CD4-positive, alpha-beta T cell (primary cell): ENCODE measurements at regions not wholly inside any gene's neighbourhood (a gene's known extent, or its start where the extent isn't known, plus 50 kb on each side); places are given as distances from the start of the nearest gene placed in this dataset.

Experiments
- ATAC-seq: fragments of 200-7000 bp; cut with Tn5 transposase; one replicate; pipeline ENCODE4 v1.10.0; 2022; ENCODE audit warnings: mild to moderate bottlenecking; ENCODE audit not compliant: poor library complexity
- CTCF ChIA-PET: fragments of 350-600 bp; sonication (Branson Sonifier 250); formaldehyde crosslinking; loops from one replicate; lab custom pipeline; 2021; ENCODE audit warnings: antibody characterized with exemption, inconsistent platforms; lab: Charles Lee
- POLR2A ChIA-PET: fragments of 350-600 bp; sonication (Branson Sonifier 250); formaldehyde crosslinking; loops from one replicate; lab custom pipeline; 2021; ENCODE audit warnings: antibody characterized with exemption, inconsistent platforms; lab: Charles Lee
- DNase-seq, 14 experiments: peaks; one replicate each; pipeline ENCODE4 v3.0.0-alpha.2; 2013 to 2020; ENCODE audit warnings: mixed read lengths in 2 of 14
- H3K27ac ChIP-seq, 2 donors: one replicate each; pipeline versions ENCODE4 v1.5.1 to v1.7.0; 2013; ENCODE audit warnings: low read length in 2 of 2, low read depth in 1 of 2, mild to moderate bottlenecking in 1 of 2
- H3K27me3 ChIP-seq, 2 experiments: 1 replicate in 1 of 2; 2 replicates in 1 of 2; pipeline versions ENCODE4 v1.6.1 to v1.7.0; 2013; ENCODE audit warnings: low read length in 2 of 2, control low read depth in 1 of 2, mild to moderate bottlenecking in 1 of 2, moderate library complexity in 1 of 2; ENCODE audit not compliant: insufficient read depth in 2 of 2, control insufficient read depth in 1 of 2
- H3K36me3 ChIP-seq: one replicate; pipeline ENCODE4 v1.6.1; 2013; ENCODE audit warnings: low read length, control low read depth; ENCODE audit not compliant: insufficient read depth
- H3K4me1 ChIP-seq: one replicate; pipeline ENCODE4 v1.6.1; 2013; ENCODE audit warnings: low read length, control low read depth; ENCODE audit not compliant: insufficient read depth
- H3K4me3 ChIP-seq: one replicate; pipeline ENCODE4 v1.5.1; 2013; ENCODE audit warnings: mild to moderate bottlenecking, low read length, moderate library complexity
- H3K9me3 ChIP-seq, 2 experiments: 1 replicate in 1 of 2; 2 replicates in 1 of 2; pipeline versions ENCODE4 v1.6.1 to v1.7.0; 2013; ENCODE audit warnings: low read length in 2 of 2, mild to moderate bottlenecking in 2 of 2, control low read depth in 1 of 2, moderate library complexity in 1 of 2; ENCODE audit not compliant: control insufficient read depth in 1 of 2, insufficient read depth in 1 of 2
- H3K27ac Mint-ChIP-seq: one replicate; pipeline ENCODE4 v1.8.0; 2020; ENCODE audit warnings: mixed read lengths
- H3K27me3 Mint-ChIP-seq: one replicate; pipeline ENCODE4 v1.8.0; 2021; ENCODE audit warnings: mixed read lengths
- H3K36me3 Mint-ChIP-seq: one replicate; pipeline ENCODE4 v1.8.0; 2021; ENCODE audit warnings: low read depth, mixed read lengths
- H3K4me1 Mint-ChIP-seq: one replicate; pipeline ENCODE4 v1.8.0; 2021; ENCODE audit warnings: low read depth, mixed read lengths
- H3K4me3 Mint-ChIP-seq: one replicate; pipeline ENCODE4 v1.8.0; 2020; ENCODE audit warnings: mild to moderate bottlenecking, mixed read lengths
- H3K9me3 Mint-ChIP-seq: one replicate; pipeline ENCODE4 v1.8.0; 2020; ENCODE audit warnings: mixed read lengths
- intact Hi-C, 2 experiments: fragments of 100-400 bp; cut with DNase I in 1 of 2; cut with micrococcal nuclease in 1 of 2; formaldehyde crosslinking; loops; one replicate each; pipeline versions ENCODE4 v1.15.1 to v1.9.0; 2023 to 2025; cut with DNase I, micrococcal nuclease
- TF ChIP-seq, protein P1 (sequence below): fragments of 200-600 bp; IDR thresholded peaks from one replicate; pipeline ENCODE4 v1.8.0; 2022; ENCODE audit warnings: antibody characterized with exemption, mild to moderate bottlenecking

GRCh38 chr3:67311440-67311839, 313.3 kb downstream of the KBTBD8 start:
- Mint-ChIP-seq H3K27me3 (no peaks in the 10 kb centered on the region), H3K4me1 (no peaks in the 10 kb centered on the region), H3K4me3 (no peak overlapping the region), H3K9me3 (no peaks in the 10 kb centered on the region), H3K36me3 (no peaks in the 10 kb centered on the region), H3K27ac (no peak overlapping the region)
- Histone ChIP-seq H3K27me3 (no peaks in the 10 kb centered on the region), H3K27ac (no peak overlapping the region), H3K9me3 (no peaks in the 10 kb centered on the region), H3K4me1 (no peaks in the 10 kb centered on the region), H3K36me3 (no peaks in the 10 kb centered on the region), H3K4me3 (no peak overlapping the region)
- TF ChIP-seq, protein P1, sequence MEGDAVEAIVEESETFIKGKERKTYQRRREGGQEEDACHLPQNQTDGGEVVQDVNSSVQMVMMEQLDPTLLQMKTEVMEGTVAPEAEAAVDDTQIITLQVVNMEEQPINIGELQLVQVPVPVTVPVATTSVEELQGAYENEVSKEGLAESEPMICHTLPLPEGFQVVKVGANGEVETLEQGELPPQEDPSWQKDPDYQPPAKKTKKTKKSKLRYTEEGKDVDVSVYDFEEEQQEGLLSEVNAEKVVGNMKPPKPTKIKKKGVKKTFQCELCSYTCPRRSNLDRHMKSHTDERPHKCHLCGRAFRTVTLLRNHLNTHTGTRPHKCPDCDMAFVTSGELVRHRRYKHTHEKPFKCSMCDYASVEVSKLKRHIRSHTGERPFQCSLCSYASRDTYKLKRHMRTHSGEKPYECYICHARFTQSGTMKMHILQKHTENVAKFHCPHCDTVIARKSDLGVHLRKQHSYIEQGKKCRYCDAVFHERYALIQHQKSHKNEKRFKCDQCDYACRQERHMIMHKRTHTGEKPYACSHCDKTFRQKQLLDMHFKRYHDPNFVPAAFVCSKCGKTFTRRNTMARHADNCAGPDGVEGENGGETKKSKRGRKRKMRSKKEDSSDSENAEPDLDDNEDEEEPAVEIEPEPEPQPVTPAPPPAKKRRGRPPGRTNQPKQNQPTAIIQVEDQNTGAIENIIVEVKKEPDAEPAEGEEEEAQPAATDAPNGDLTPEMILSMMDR: no peak
- intact Hi-C loops: no loop called here
- POLR2A ChIA-PET: no interaction called here
- ATAC-seq (no peak), DNase-seq (no peak)
- CTCF ChIA-PET: no interaction called here

GRCh38 chr3:67312155-67312554, 314.0 kb downstream of the KBTBD8 start:
- H3K9me3 ChIP-seq: no peaks in the 10 kb centered on the region
- no peaks in the 10 kb centered on the region for H3K36me3 Mint-ChIP-seq
- ChIA-PET CTCF (no interaction called here), POLR2A (no interaction called here)
- no peaks in the 10 kb centered on the region for H3K27me3 ChIP-seq
- DNase-seq: no peak
- no peak overlapping the region for H3K4me3 ChIP-seq
- H3K4me1 Mint-ChIP-seq: no peaks in the 10 kb centered on the region
- no peaks in the 10 kb centered on the region for H3K9me3 Mint-ChIP-seq
- TF ChIP-seq, protein P1: no peak
- intact Hi-C loops: no loop called here
- no peak overlapping the region for H3K27ac Mint-ChIP-seq
- ATAC-seq: no peak
- no peaks in the 10 kb centered on the region for H3K27me3 Mint-ChIP-seq
- no peaks in the 10 kb centered on the region for H3K4me1 ChIP-seq
- no peaks in the 10 kb centered on the region for H3K36me3 ChIP-seq
- no peak overlapping the region for H3K27ac ChIP-seq
- no peak overlapping the region for H3K4me3 Mint-ChIP-seq

DNA sequence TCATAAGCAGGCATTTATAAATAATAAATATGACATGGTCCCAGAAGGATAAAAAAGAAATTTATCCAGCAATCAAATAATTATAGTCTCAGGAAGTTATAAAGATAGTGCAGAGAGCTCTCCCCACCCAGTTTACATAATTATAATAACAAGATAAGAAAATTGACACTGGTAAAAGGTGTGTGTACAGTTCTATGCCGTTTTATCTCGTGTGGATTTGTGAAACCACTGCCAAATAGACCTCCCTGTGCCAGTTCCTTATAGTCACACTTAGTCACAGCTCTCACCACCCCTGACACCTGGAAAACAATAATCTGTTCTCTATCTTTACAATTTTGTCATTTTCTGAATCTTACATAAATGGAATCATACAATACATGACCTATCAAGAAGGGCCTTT, 320.1 kb downstream of the KBTBD8 start:
- no peak overlapping the region for H3K4me3 Mint-ChIP-seq
- H3K27me3 Mint-ChIP-seq: no peaks in the 10 kb centered on the region
- CTCF ChIA-PET: interaction anchor here (1.3 kb wide), 1 partner anchor 10 kb away, joined by 3 read pairs; no protein-coding TSS in a partner anchor
- H3K36me3 Mint-ChIP-seq: no peaks in the 10 kb centered on the region
- no peaks in the 10 kb centered on the region for H3K4me1 Mint-ChIP-seq
- H3K4me1 ChIP-seq: no peaks in the 10 kb centered on the region
- no peak overlapping the region for H3K4me3 ChIP-seq
- POLR2A ChIA-PET: no interaction called here
- H3K9me3 ChIP-seq: no peaks in the 10 kb centered on the region
- intact Hi-C loops: no loop called here
- TF ChIP-seq, protein P1: no peak
- no peak for DNase-seq
- no peak overlapping the region for H3K27ac ChIP-seq
- no peaks in the 10 kb centered on the region for H3K27me3 ChIP-seq
- H3K9me3 Mint-ChIP-seq: peaks cover 3% of the 10 kb centered on the region
- H3K27ac Mint-ChIP-seq: no peak overlapping the region
- no peaks in the 10 kb centered on the region for H3K36me3 ChIP-seq
- ATAC-seq: no peak
